GM18909 (cell line): ENCODE measurements at regions not wholly inside any gene's neighbourhood (a gene's known extent, or its start where the extent isn't known, plus 50 kb on each side); places are given as distances from the start of the nearest gene placed in this dataset.

Experiments
- ATAC-seq: cut with Tn5 transposase; IDR thresholded peaks from one replicate; pipeline ENCODE4 v1.9.1; 2021; ENCODE audit warnings: mild to moderate bottlenecking; ENCODE audit not compliant: unreplicated experiment, poor library complexity

DNA sequence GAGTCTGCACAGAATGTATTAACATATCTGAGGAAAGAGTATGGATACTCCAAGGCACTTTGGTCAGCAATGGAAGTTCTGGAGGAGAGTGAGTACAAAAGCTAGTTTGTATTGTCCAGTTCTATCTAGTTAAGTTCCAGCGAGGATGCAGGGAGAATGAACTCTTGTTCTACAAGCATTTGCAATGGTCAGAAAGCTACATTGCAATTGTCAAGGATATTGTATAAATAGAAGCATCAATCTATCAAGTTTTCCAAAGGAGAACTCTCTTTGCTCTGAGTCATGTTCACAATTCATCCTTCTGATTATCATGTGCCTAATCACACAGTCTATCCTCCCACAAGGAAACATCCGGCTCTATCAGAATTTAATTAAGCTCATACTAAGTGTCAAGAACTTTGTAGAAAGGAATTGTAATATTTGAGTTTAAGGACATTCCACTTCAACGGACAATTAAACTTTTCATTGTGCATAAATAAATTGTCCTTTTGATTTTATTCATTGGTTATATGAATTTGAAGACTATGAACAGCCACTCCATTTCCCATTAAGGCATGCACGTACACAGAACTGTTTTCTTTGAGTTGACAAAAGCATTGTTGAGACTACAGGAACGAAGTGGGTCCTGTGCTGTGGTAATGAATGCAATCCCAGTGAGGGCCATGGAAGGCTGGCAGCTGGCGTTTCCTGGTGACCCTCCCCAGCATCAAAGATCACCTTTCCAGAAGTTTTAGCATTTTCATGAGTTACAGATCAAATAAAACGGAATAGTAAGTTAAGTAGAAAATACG lies 973.5 kb upstream of the GOT2 start:
- no peak for ATAC-seq

DNA sequence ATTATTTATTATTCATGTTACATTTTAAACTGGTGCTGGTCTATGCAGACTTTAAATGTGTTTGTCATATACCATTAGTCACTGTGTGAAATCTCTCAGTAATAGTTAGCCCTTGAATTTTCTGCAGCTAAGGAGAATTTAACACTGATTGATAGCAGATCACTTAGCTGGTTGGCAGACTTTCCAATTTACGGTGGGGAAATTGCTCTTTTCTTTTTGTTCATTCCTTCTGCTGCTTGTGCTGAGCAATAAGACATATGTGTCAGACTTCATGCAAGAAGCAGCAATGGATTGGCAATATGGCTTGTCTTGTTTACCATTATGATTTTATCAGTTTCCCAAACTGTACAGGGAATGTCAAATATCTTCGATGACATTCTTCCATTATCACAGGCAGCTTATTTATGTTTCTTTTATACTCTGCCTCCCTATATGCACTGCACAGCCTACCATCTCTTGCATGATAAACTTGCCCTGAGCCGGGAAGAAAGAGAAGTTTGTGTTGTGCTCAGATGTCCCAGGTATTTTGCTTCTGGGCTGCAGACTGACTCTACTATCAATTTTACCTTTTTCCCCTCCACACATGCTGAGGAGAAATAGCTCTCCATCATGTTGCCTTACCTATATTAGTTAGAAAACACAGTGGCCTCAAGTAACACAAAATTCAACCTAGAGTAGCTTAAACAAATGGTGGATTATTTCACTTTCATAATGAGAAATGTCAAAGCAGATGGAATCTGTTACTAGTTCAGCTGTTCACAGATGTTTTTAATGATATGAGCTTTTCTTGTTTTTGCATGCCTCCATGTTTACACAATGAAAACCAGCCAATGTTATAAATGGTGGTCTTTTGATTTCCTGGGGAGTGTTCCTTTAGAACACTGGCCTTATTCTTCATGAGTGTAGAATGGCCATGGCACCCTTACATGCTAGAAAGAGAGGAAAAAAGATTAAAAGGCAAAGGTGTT lies 968.1 kb upstream of the GOT2 start:
- no peak for ATAC-seq

DNA sequence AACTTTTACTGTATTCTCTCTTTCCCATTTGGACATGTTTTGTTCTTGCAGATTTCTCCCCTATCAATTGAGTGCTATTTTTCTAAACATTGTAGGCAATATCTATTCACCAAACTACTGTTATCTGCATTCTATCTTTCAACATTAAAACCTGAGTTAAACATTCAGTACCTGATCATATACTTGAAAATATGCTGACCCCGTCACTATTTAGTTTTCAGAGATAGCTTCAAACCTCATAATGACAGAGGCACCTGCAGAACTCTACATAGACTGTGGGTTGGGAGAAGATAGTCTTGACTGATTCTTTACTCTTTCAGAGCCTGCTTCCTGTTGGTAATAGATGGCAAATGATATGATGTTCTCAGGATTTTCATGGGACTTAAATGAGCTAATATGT lies 965.7 kb upstream of the GOT2 start:
- ATAC-seq, result no peak

DNA sequence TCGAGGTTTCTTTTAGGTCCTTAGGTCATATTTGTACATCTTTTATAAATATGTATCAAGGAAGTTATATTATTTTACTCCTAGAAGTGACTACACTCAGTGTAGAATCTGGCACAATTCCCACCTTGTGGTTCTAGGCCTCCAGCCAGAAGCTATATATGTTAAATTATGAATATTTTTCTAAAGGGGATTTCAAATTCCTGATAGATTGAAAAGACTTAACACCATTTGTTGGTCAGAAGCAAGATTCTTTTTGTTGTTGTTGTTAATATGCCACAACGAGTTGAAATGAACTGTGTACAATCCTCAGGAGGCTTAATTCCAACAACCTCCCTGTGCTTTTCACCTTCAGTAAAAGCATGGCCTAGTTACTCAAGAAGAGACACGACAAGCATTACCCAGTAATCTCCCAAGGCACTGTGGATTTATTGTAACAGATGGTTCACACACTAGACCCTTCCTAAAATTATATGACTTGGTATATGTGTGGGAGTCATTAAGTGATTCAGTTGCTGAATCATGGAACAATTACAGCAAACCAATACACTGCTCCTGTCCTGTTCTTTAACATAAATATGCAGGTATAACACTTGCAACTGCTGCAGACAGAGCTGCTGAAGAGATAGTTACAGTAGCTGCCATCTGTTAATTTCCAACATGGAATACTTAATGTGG lies 964.4 kb upstream of the GOT2 start:
- no peak for ATAC-seq

DNA sequence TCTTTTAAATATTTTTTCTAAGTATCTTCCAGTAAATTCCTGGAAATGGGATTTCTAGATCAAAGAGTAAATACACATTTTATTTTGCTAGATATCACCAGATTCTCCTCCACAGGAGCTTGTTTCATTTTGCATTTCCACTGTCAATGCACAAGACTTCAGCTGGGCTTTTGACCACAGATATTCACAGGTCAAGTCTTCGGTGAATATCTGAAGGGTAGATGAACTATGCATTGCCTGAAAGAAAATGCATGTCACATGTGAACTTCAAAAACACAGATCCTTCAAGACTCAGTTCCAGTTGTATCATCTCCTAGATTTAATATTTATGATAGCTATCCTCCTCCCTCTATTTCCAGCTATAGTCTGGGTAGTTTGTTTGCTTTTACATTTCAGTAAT lies 963.6 kb upstream of the GOT2 start:
- no peak for ATAC-seq

DNA sequence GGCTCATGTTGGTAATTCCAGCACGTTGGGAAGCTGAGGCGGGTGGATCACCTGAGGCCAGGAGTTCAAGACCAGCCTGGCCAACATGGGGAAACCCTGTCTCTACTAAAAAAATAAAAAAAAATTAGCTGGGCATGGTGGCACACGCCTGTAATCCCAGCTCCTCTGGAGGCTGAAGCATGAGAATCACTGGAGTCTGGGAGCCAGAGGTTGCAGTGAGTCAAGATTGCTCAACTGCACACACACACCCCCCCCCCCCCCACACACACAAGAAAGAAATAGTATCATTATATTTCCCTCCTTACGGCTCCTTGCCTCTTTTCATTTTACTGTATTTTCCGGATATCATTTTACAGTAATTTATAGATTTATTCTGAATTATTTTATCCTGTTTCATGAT lies 963.1 kb upstream of the GOT2 start:
- no peak for ATAC-seq

DNA sequence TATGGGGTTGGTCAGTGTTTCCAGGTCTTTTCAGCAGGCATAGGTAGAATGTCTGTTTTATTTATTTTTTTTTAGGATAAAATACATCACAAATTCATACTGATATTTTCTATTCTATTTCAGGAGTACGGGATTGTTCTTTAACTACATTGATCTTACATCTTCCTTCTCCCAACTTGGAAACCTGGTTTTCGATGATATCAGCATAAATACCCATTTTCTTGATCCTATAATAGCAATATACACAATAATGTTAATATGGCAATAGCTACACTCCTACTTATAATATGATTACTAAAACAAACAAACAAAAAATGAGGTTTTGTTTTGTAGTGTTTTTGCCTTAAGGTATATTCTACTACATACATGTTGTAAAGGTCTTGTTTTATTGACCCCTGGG lies 962.4 kb upstream of the GOT2 start:
- ATAC-seq, result no peak

DNA sequence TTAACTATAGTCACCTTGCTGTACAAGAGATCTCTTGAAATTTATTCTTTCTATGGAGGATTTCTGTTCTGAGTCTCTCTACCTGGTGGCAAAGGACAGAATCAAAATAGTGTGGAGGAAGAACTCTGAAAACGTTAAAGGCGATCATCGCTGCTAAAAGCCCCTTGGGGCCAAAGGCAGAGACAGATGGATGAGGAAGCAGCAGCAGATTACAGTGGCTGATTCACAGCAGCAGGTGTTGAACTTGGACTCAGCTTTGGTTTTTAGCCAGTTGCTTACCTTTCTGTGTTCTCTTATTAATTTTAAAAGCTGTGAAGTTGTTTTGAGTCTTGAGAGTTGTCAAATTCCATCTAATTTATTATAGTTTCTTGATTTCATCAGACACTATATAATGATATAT lies 956.1 kb upstream of the GOT2 start:
- ATAC-seq, result no peak

DNA sequence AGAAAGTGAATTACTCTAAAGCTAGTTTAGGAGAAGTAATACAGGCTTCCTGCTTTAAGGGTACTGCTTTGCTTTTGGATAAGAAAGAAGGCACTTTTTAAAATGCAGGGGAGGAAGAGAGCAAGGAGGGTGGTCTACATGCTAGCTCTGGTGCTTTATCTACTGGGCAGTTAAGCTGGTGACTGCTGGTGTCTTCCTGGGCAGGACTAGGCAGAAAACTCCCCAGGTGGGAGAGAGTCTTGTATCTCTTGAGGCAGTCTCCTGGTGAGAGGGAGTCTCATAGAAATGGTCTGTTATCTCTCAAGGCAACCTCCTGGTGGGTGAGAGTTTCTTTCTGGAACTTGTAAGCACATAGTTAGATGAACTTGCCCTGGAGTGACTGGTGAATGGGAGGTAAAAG lies 953.9 kb upstream of the GOT2 start:
- ATAC-seq, result no peak

DNA sequence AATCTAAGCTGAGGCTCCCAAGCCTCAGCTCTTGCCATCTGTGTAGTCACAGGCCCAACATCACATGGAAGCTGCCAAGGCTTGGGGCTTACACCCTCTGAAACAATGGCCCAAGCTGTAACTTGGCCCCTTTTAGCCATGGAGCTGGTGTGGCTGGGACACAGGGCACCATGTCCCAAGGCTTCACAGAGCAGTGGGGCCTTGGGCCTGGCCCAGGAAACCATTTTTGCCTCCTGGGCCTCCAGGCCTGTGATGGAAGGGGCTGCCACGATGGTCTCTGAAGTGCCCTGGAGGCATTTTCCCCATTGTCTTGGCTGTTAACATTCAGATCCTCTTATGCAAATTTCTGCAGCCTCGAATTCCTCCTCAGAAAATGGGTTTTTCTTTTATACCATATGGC lies 952.3 kb upstream of the GOT2 start:
- no peak for ATAC-seq

DNA sequence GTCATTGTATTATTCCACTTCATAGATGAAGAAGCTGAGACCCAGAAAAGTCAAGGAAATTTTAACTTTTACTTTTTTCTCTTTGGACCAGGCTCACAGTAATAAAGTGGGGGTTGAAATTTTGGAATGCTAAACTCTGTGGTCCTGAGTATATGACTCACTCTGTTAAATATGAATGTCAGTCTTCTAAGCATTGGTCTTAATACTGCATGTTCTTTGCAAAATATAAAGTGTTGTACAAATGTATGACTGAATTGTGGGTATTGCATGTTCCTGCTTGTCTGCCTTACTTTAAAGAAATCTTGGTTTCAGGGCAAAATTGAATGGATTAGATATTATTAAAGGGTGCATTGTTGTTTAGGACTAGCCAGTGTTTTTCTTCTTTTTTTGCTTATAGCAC lies 950.8 kb upstream of the GOT2 start:
- no peak for ATAC-seq

DNA sequence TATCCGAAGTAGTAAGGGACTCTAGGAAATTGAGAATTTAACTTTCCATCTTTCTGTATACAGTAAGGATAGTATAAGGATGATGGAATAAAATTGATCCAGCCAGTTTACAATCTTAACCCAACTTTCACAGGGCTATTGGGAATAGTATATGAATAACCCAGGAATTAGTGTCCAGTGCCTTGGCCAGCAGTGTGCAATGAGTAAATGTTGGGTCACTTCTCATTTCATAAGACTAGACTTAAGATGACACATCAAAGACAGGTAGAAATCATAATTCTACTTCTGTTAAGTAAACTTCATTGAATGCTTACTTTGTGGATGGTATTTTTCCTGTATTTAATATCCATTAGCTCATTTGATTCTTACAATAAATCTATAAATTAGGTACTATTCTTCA lies 949.6 kb upstream of the GOT2 start:
- no peak for ATAC-seq

DNA sequence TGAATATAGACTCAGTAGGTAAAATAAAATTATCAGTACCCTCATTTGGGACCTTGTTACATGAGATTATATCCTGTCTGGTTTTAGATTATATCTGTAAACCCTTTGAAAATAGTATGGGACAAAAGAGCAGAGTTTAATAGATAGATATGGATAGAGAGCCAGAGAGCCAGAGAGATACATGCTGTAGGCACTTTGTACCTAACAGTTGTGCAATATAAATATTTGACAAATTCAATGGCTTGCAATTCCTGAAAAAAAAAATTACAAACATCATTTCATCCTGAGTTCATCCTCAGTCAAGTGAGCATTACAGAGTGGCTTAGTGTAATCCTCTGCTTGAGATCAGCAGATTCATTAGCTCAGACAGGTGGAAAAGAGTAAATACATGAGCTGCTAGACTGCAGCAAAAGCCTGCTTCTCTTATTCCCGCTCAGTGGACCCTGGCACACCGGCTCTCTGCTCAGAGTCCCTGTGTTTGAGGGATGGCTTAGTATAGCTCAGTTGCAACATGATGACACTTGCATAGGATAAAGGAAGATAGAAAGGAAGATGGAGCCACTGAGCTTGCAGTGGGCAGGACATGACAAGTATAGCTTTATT lies 931.6 kb upstream of the GOT2 start:
- no peak for ATAC-seq

DNA sequence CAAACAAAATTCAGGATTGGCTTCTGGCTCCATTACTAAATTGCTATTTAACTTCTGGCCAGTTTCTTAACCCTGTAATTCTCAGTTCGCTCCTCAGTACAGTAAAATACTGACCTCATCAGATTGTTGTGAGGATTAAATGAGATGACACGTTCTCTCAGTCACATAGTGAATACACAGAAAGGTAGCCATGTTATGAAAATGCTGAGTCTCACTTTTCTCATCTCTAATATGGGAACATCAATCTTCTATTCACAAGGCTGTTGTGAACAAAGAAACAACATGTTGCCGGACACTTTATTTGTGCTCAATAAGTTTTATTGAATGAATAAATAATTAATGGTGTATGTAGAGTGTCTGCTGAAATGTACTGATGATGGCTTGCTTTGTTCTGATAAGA lies 924.5 kb upstream of the GOT2 start:
- ATAC-seq, result no peak

DNA sequence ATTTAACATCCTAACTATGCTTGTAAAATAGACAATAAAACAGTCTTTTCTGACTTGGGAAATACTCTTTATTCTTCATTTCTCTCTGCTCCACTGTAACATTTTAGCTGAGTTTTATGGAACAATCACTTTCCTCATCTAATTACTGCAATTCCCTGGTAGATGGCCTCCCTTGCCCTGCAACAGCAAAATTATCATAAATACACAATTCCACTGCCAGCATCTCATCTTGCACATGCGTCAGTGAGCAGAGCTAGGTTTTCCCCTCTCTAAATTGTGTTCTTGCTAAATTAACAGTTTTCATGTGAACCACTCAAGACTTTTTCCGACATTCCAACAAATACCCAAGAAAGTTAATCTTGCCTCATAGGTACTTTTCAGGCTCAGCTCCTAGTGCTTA lies 920.9 kb upstream of the GOT2 start:
- ATAC-seq, result no peak

DNA sequence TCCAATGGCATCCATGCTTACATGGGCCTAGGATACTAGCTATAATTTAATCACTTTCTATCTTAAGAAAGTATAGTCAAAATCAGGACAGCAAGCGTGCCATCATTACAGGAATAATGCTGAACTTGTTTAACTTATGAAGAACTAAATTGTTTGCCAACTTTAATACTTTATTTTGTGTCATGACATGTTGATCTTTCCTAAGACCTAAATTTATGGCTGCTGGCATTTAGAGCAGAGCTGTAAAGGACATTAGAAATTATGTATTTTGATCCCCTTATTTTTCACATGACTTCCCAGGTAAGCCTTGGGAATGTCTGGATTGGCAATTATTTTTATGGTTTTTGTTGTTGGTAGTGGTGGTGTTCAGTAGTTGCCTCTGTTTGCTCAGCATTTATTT lies 920.3 kb upstream of the GOT2 start:
- no peak for ATAC-seq

DNA sequence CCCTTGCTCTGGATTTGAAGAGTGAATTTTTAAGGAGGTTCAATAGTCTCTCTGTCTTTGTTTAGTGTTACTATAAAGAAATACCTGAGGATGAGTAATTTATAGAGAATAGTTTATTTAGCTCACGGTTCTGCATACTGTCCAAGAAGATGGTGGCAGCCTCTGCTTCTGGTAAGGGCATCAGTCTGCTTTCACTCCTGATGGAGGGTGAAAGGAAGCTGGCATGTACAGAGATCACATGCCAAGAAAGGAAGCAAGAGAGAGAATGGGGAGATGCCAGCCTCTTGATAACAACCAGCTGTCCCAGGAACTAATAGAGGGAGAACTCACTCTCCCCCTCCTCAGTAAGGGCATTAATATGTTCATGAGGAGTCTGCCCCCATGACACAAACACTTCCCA lies 917.5 kb upstream of the GOT2 start:
- ATAC-seq, result no peak

DNA sequence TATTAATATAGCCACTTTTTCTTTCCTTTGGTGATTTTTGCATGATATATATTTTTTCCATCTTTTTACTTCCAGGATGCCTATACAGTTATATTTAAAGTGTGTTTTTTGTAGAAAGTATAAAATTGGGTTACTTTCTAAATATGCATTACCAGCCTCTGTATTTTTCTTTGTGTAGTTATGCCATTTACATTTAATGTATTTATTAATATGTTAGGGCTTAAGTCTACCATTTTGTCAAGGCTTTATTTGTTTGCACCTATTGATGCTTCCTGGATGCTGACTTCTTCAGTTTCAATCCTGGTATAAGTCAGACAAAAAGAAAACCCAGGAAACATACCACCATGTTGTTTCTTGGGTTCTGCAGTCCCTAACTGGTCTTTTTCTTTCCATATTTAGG lies 911.1 kb upstream of the GOT2 start:
- no peak for ATAC-seq

DNA sequence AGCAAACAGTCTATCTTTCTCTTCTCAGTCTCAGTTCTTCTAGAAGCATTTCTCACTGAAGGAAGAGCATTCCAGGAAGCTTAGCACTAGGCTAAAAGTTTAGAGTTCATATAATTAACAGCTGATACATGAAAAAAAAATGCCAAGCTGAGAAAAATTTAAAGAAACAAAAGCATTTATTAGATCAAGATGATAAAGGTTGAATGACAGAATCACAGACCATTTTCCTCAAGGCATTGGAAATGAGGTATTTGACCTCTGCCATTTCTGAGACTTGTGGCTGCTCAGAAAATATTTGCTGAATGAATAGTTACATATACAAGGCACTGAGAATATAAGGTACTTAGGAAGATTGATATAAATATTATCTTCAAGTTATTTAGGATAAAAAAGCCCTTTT lies 901.6 kb upstream of the GOT2 start:
- no peak for ATAC-seq

DNA sequence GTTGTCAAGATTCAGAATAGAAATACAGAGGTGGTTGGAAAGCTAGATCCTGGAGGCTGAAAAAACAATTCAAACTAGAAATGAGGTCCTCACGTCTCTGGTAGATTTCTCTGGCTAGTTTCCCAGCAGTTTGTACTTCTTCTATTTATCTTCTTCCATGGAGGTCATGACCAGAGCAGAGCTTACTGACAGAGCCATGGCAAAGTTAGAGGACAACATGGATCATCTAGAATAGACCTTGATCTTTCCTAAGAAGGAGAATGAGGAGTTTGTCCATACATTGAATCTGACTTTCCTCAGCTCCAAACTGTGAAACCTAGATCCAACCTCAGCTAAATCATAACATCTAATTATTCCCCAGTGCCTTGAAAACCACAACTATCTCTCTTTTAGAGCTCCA lies 900.8 kb upstream of the GOT2 start:
- no peak for ATAC-seq
